Stimulated activated CD4-positive, alpha-beta T cell treated with anti-CD3 and anti-CD28 coated beads, Interleukin-1b, Interleukin-23, amount 100 ng/mL, for 4 hours (primary cell): ENCODE measurements at regions not wholly inside any gene's neighbourhood (a gene's known extent, or its start where the extent isn't known, plus 50 kb on each side); places are given as distances from the start of the nearest gene placed in this dataset.

Experiments
- DNase-seq, 2 donors: peaks; one replicate each; pipeline ENCODE4 v3.0.0-alpha.2; 2020; ENCODE audit warnings: low read depth in 2 of 2

DNA sequence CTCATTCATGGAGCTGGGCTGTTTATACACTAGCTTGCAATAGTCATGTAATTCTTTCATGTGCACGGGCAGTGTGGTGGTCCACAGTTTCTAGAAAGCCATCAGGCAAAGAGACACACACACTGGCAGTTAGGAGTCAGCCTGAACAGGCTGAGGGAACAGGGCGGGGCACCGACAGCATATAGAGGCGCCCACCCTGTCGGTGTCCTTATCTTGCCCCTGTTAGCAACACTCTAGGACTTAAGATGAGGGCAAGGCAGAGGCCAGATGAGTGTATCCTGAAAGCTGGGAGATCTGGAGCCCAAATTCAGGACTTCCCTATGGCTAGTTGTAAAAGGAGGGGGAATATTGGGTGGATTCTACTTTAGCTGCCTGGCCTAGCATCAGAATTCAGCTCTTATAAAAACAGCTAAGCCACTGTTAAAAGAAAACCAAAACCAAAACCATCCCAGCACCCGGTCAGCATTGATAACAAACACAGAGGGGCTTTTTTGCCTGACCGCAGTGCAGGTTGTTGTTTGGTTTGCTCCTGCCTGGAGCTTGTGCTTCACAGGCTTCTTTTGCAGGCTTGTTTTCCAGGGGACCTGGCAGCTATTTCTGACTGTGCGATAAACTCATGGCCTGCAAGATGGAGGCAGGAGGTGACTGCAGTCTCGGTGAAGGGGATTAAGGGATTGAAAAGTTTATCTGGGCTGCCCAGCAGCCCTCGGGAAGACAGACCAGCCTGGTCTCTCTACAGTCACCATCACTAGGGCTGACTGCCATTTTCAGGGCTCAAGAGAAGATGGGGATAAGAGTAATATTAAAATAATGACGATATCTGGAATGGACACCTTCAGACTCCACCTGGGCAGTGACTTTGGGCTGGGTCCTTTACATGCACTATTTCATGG, 638.9 kb downstream of the MID1IP1 start:
- DNase-seq = no peak

GRCh38 chrX:39440799-39441284, 639.6 kb downstream of the MID1IP1 start:
- DNase-seq = no peak

- no peak for DNase-seq
Measured at GRCh38 chrX:39442332-39442731, 641.1 kb downstream of the MID1IP1 start.

DNA sequence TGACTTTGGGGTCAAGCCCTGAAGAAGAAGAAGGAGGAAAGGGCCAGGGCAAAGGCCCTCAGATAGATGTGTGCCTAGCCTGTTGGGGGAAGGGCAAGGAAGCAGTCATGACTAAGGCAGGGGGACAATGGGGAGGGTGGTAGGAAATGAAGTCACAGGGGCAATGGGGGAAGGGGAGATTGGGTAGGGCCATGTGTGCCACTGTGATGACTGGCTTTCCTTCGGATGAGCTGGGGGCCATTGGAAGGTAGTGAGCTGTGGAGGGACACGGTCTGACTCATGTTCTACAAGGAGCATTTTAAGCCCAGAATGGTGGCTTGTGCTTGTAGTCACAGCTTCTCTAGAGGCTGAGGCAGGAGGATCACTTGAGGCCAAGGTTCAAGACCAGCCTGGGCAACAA, 642.0 kb downstream of the MID1IP1 start:
- DNase-seq = no peak

DNA sequence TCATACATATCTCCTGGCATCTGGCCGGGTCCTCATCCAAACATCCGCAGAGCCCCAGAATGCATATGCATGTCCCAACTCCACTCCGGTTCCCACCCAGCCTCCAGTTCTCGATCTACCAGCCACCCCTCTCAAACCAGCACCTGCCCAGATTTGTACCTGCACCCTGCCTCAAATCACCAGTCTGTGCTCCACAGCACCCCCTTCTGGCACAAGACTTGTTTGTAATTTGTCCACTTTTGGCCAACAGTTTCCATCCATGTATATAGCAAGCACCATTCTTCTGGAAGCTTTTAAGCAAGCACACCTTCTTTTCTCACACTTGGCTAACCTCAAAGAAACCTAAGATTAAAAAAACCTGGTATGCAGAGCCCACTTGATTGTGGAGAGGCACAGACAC, 644.1 kb downstream of the MID1IP1 start:
- DNase-seq = peak; percentile 37 to 40

GRCh38 chrX:39449352-39449751, 648.1 kb downstream of the MID1IP1 start:
- no peak for DNase-seq

- no peak for DNase-seq
Measured at GRCh38 chrX:39450234-39450977, 647.4 kb downstream of the BCOR start.

GRCh38 chrX:39451046-39451445, 646.7 kb downstream of the BCOR start:
- DNase-seq = no peak

DNA sequence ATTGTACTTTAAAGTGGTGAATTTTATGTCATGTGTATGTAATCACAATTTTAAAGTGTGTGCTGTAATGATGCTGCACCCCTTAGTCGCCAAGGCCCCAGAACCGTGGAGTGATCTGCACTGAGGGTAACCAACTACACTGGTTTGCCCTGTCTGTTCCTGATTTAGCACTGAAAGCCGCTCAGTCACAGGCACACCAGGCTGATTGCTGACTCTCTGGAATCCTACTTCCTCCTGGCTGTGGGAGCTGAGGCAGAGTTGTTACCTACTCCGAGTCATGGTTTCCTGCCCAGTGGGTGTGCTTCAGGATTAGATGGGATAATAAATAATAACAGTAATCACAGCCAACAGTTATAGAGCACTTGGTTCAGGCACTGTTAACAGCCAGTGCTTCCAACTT, 645.4 kb downstream of the BCOR start:
- DNase-seq = no peak

DNA sequence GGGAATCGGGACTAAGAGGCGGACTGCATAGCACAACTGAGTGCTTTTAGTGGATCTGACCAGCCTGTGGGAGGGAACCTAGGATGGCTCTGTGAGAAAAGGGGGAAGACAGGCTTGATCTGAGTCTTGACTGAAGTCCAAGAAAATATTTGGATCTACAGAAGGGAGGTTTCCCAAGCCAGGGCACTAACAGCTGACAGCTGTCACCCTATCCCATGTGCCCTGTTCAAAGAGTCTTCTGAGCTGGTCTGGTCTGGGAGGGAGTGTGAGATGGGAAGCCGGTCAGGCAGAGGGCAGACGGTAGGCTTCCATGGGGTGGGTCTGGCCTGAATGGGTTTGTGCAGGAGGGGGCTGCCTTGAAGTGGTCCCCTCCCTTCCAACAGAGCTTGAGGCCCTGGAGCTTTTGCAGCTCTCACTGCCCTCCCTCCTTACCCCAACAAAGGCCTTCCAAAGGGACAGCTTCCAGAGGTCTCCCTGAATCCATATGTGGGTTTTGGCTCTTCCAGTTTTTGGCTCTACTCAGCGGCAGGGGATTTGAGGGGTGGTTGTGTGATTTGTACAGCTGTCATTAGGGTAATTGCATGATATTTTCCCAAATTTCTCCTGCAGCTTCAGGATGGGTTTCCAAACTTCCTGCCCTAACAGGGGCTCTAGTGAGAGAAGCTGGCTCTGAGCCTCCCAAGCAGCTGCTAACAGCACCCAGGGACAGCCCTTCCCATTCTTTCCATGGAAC, 643.7 kb downstream of the BCOR start:
- DNase-seq = no peak

DNA sequence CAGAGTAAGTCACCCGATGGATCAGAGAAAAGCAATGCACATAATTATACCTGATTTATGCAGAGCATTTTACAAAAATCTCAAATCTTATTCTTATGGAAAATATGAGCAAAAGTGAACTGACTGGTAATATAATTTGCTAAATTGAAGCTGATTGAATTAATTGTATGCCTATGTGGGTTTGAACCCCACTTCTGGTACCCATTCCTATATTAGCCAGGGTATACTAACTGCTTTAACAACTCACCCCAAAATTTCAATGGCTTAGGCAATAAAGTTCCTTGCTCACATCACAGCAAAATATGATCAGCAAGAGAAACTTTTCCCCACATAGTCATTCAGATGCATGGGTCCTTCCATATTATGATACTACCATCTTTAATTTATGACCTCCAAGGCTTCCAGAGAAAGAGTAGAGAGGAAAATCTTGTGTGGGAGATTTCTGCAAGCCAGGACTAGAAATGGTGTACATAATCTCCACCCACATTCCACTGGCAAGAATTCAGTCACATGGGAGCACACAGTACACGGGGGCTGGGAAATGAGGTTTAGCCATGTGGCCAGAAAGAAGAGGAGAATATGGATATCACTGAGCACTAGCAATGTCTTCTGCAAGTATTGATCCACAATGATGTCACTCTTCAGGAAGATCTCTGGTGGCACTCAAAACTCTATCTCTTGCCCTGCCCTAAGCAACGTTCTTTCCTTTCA, 640.7 kb downstream of the BCOR start:
- no peak for DNase-seq

DNA sequence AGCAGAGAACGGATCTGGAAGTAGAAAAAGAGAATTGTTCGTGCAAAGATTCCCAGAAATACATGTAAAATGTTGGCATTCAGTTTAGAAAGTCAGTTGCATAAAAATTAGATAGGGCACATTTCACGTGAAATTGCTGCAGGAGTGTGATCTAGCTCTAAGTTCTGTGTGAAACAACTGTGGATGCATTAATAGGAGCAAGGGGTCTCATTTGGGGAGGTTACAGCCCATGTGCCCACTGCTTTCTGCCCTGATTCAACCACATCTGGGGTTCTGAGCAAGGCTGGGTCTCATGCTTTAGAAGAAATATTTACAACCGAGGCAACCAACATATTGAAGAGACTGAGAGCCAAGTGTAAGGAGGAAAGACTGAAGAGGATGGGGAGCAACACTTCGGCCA, 639.0 kb downstream of the BCOR start:
- DNase-seq = no peak

- no peak for DNase-seq
Measured at GRCh38 chrX:39459204-39459603, 638.6 kb downstream of the BCOR start.

- DNase-seq = no peak
Measured at GRCh38 chrX:39459952-39460351, 637.8 kb downstream of the BCOR start.

GRCh38 chrX:39460499-39460898, 637.3 kb downstream of the BCOR start:
- no peak for DNase-seq

DNA sequence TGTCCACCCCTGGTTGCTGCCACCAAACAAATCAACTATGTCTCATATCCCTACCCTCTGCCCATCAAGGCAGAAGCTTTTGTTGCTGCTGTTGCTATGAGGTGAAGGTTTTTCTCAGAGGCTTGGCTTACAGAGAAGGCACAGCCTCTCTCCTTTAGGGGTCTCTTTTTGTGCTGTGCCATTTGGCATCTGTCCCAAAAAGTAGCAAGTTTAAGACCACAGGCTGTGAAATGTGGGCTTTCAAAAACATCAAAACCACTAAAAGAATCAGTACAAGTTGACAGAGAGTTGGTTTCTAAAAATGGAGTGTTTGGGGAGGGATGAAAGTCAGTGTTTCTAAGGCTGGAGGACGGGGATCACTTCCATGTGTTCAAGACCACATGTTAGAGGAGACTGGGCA, 634.9 kb downstream of the BCOR start:
- no peak for DNase-seq

GRCh38 chrX:39464253-39464652, 633.5 kb downstream of the BCOR start:
- DNase-seq = no peak

- DNase-seq = no peak
Measured at GRCh38 chrX:39465467-39465866, 632.3 kb downstream of the BCOR start.

GRCh38 chrX:39465906-39466305, 631.9 kb downstream of the BCOR start:
- DNase-seq = no peak

DNA sequence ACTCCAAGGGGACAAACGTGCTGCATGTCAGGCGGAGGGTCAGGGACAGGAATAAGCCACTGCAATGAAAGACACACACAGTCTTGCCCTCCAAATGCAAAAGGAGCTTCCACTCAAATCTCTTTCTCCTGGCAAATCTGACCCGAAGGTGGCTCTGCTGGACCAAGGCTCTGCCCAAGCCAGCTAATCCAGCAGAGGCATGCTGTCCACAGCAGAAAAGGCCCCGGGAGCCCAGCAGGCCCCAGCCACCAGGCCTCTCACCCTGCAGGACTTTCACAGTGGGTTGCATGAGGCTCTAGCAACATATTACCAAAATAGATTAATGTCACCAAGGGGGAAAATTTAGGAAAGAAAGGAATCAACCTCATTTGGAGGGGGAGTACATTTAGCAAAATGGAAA, 628.6 kb downstream of the BCOR start:
- no peak for DNase-seq

- DNase-seq = no peak
Measured at GRCh38 chrX:39470588-39471407, 627.0 kb downstream of the BCOR start.
